GM18909 (cell line): ENCODE measurements at regions not wholly inside any gene's neighbourhood (a gene's known extent, or its start where the extent isn't known, plus 50 kb on each side); places are given as distances from the start of the nearest gene placed in this dataset.
"Not testable (repeated sequence)": the region's sequence is repeated elsewhere in the genome, so short reads cannot be mapped to it uniquely, and the experiment has no call there.

ENCODE experiments used
- ATAC-seq: cut with Tn5 transposase; IDR thresholded peaks from one replicate; pipeline ENCODE4 v1.9.1; 2021; ENCODE audit warnings: mild to moderate bottlenecking; ENCODE audit not compliant: unreplicated experiment, poor library complexity

DNA sequence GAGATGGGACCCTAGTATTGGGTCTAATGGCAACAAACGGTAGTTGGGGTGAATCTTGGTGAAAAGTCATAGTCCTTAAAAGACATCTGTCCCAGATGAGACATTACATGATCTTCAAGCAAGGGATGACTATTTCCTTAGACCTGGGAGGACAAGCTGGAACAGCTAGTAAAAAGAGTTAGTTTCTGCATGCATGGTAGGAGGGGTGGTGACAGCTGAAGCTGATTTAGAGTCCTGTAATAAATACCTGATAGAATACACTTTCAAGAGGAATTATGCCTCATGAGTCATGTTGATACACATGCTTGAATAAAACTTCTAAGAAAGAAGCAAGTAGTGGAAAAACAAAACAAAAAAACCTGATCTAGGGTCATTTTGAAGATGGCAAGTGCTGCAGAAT lies 247.4 kb downstream of the CD109 start:
- ATAC-seq: no peak

DNA sequence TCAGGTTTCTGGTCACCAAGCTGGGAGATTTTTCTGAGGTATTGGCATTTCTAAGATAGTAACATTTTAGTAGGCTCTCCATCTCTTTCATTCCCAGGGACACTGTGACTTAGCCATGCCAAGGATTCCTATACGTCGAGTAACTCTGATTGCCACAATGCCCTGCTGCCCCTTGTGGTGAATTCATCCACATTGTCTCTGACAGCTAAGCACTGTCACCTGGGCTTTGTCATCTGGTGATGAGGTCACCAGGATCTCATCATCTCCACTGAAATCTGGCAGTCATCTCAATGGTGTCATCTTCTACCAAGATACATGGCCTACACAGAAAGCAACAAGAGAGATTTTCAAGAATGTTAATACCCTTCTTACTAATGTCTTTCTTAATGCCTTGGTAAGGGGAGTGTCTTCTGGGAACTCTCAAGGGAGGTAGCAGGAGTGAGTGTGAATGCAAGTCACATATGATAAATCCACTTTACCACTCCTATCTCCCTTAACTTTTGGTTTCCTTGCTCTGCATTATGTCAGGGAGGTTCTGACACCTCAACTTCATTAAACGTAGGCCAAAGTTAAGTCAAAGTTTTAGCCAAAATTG lies 246.7 kb downstream of the CD109 start:
- ATAC-seq: no peak

DNA sequence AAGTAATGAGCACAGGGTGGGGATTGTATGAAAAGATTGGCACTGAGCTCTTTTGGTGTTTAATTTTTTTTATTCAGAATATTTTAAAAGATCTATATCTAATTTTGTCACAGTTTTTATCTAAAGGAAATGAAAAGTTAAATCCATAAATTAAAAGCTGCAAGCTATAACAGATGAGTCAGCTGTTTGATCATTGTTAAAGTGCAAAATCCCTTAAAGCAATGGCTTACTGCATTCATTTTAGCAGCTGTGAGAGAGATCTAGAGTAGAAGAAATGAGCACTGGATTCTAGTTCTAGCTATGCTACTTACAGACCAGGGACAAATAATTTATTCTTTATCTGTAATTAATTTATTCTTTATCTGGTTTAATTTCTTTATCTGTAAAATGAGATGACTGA lies 245.9 kb downstream of the CD109 start:
- ATAC-seq: no peak

DNA sequence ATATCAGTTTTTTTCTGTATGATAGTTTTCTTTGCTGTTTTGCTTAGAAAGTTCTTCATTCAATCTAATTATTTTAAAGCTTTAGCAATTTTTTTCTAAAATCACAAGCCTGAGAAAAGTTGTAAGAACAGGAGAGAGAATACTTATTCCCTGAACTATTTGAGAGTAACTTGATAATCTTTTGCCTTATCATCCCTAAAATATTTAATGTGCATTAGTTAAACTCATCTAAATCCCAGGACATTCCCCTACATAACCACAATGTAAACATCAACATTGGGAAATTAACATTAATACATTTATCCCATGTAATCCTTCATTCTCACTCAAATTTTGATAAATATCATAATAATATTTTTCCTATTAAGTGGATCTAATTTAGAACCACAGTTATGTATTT lies 241.8 kb downstream of the CD109 start:
- ATAC-seq: no peak

DNA sequence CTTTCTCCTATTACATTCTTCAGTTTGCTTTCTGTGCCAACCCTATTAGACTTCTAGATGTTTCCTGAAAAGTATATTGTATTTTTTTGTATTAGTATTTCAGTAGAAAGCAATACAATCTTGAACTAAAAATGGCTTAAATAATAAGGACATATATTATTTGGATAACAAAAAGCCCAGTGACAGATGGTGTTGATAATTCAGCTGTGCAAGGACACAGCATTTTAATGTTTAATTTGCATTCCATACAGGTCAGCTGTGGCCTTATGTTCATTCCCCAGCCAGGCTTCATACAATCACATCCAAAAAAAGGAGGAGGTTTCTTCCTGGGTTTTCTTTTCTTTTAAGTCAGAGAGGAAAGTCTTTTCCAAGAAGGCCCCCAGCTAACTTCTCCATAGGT lies 236.9 kb downstream of the CD109 start:
- ATAC-seq: no peak

DNA sequence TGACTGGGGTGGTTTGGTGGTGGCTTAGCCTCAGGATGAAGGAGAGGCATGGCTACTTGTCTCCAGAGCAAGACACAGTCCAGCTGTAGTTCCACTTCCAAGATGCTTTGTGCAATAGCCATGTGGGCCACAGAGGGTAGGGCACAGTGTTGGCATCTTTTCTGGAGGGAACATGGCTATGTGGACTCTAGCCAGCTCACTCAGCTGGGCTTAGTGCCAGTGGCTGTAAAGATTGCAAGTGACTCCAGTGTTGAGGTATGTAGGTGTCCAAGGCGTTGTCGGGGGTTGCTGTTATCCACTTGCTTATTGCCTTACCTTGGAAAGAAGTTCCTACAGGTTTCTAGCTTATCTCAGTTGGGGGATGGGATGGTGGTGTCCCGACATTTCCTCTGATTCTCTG lies 233.4 kb downstream of the CD109 start:
- no peak for ATAC-seq

DNA sequence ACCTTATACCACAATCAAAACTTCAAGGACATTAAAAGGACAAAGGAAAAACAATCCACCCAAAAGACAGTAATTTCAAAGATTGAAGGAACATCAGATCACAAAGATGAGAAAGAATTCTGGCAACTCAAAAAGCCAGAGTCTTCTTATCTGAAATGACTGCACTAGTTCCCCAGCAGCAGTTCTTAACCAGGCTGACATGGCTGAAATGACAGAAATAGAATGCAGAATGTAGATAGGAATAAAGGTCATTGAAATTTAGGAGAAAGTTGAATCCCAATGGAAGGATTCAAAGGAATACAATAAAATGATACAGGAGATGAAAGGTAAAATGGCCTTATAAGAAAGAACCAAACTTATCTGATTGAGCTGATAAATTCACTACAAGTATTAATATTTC lies 231.4 kb downstream of the CD109 start:
- no peak for ATAC-seq

DNA sequence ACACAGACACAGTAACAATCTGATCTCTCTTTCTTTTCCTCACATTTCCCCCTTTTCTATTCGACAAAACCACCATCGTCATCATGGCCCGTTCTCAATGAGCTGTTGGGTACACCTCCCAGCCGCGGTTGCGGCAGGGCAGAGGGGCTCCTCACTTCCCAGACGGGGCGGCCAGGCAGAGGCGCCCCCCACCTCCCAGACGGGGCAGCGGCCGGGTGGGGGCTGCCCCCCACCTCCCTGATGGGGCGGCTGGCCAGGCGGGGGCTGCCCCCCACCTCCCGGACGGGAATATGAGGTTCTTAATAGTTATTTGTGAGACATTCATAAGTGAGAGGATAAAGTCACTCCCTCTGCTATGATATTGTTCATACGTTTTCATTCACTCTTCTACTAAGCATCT lies 229.7 kb downstream of the CD109 start:
- not testable (repeated sequence) for ATAC-seq

DNA sequence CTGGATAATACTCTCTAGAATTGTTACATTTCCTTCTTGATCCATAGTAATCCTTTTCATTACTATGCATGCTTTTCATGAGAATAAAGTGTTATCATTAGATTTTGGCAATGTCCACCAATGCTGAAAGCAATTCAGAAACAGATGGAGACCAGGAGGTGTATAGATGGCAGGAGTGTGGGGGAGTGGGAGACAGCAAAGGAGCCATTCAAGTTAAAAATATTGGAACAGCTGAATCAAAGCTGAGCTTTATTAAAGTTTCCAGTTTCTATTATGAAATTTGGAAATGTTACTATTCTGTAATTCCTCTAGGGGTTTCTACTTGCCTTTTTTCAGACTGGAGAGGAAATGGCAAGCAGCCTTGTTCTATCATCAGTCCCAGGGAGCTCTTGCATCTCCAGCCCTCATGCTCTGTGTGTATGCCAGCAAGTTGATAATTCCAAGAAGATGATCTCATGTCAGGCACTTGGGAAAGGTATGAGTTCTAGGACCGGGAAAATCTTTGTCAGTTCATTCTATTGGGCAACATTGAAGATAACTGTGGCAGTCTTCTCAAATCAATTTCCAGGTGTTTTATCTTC lies 228.0 kb downstream of the CD109 start:
- ATAC-seq: no peak

DNA sequence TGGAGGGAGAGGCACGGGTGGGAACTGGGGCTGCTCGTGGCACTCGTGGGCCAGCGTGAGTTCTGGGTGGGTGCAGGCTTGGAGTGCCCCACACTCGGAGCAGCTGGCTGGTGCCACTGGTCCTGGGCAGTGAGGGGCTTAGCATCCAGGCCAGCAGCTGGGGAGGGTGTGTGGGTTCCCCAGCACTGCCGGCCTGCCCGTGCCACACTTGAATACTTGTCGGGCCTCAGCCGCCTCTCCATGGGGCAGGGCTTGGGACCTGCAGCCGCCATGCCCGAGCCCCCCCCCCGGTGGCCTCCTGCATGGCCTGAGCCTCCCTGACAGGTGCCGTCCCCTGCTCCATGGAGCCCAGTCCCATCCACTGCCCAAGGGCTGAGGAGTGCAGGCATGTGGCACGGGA lies 207.2 kb downstream of the CD109 start:
- no peak for ATAC-seq

DNA sequence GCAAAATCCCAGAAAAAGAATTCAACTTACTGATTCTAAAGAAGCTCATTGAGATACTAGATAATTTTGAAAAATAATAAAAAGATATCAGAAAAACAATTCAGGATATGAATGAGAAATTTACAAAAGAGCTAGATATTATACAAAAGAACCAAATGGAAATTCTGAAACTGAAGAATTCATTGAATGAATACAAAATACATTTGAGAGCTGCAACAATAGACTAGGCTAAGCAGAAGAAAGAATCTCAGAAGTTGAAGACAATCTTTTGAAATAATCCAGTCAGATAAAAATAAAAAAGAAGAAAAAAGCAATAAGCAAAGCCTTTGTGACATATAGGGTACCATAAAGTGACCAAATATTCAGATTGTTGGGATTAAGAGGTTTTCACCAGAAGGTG lies 206.0 kb downstream of the CD109 start:
- ATAC-seq: no peak

DNA sequence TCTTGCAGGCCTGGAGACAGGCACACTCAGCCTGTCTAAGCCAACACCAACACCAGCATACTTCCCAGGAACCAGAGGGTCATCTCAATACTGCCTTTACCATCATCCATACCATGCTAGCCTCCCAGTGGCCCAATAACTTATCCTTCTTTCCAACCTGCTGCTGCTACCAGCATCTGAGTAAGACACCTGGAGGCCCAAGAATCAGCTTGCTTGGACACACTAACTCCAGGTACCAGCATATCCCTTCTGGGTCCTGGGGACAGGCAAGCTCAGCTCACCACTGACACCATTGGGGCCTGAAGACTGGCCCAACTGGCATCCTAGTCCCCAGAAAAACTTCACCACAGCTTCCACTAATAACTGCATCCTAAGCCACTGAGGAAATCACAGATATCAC lies 205.3 kb downstream of the CD109 start:
- ATAC-seq: no peak

DNA sequence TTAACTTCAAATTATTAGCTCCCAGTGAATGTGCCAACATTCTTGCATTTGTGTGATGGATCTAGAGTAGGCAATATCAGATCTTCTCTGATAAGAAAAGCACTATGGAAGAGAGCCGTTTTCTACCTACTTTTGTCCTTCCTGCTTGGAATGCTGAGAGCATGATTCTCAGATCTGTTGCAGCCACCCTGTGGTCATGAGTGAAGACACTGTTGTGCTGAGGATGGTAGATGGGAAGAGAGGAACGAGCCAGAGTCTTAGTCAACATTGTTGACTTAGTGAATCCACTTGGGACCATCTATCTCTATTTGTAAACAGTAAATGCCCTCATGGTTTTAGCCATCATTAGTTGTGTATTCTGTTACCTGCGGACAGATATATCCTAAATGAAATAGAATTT lies 202.6 kb downstream of the CD109 start:
- no peak for ATAC-seq

DNA sequence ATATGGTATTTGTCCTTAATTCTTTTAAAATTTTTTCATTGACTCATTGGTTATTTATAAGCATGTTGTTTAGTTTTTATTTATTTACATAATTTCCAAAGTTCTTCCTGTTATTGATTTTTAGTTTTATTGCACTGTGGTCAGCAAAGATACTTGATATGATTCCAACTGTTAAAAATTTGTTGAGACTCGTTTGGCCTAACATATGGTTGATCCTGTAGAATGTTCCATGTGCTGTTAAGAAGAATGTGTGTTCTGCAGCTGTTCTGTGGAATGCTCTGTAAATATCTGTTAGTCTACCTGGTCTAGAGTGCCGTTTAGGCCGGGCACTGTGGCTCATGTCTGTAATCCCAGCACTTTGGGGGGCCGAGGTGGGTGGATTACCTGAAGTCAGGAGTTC lies 197.7 kb downstream of the CD109 start:
- ATAC-seq: no peak

DNA sequence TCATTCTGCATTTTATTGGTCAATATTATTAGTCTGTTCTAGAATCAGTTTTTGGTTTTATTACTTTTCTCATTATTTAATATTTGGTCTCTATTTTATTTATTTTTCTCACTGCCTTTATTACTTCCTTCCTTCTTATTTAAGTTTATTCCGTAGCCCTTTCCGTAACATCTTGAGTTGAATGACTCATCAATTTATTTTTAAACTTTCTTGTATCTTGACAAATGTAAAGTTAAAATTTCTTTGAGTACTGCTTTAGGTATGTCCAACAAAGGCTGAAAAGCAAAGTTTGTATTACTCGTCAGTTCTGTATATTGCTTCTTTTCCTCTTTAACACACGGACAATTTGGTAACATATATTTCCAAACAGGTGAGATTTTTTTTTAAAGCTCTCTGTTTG lies 192.0 kb downstream of the CD109 start:
- ATAC-seq: no peak

DNA sequence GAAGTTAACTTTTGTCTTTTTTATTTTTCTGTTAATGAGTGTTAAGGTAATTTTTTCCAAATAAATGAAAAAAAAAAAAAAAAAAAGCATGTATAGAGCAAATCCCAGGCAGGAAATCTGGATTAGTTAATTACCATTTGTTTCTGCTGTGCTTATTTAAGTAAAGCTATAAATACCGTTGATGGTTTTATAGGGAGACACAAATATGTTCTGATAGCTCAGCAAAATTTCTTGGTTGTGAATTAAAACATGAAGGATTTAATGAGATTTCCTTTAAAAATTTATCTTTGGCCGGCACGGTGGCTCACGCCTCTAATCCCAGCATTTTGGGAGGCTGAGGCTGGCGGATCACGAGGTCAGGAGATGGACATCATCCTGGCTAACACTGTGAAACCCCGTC lies 189.4 kb downstream of the CD109 start:
- ATAC-seq: no peak

DNA sequence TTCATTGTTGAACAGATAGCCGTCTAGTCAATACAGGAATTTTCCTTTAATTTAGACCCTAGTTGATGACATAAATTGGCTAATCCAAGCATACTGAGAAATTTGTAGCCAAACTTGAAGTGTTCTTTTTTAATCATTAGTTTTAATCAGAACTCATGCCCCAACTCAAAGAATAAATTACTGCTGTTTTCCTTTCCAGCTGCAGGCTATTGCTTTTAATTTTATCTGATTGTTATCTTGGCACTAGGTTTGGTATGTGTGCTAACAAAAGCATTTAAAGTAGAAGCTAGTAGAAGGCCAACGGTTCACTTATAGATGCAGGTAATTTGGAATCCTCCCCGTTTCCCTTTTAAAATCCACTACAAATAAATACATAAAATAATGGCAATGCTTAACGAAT lies 188.5 kb downstream of the CD109 start:
- no peak for ATAC-seq

DNA sequence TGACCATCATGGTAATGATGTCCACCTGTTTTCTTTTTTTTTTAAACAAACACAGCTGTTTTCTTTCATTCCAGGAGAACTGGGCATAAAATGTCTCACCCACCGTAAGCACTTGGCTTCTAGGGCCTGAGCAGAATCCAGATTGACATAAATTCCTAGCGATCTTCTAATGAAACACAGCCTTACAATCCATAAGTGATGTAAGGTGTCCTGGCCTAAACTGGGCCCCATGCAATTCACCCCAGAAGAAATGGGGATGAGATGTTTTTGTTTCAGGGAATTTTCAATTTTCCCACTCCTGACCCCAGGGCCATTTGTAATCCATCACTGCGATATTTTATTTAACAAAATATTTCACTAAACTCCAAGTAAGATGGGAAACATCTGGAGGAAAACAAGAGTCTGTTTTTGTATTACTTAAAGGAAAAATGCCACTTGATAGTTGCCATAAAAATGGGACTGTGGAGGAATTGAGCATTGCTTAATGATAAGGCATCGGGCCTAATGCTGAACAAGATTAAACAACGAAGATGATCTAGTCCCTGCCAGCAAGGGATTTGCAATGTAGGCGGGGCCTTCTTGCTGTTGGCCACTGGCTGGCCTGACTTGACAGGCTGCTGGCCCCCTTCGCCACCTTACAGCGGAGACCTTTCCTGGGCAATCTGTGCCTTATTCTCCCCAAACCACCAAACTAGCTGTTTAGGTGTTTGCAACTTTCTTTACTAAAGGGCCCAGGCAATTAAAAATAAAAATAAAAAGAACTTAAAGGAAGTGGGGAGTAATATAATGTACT lies 183.7 kb downstream of the CD109 start:
- ATAC-seq: no peak

DNA sequence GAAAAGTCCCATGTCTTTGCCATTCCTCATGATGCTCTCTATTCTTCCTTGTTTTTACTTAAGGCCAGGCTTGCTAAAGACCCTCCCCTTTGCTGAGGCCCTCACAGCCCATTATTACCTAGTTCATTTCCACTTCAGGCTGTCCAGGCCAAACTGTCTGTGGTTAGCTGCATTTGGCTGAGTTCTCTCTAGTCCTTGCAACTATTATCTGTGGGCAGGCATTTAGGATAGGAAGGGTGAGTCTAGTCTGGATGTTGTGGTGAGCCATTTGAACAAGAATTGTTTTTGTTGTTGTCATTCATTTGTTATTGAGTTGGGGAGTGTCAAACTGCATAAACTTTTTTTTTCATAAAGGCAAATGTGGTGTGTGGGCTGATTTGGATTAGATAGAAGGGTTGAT lies 182.4 kb downstream of the CD109 start:
- no peak for ATAC-seq
